Neuronal stem cell (in vitro differentiated cells): ENCODE measurements at regions not wholly inside any gene's neighbourhood (a gene's known extent, or its start where the extent isn't known, plus 50 kb on each side); places are given as distances from the start of the nearest gene placed in this dataset.

Source experiments
- DNase-seq: peaks from one replicate; pipeline ENCODE4 v3.0.0-alpha.2; 2013; ENCODE audit warnings: low spot score
- H2AFZ ChIP-seq: one replicate; pipeline ENCODE4 v1.6.1; 2013; ENCODE audit warnings: mild to moderate bottlenecking, low read length, inconsistent platforms
- H2AK5ac ChIP-seq: 2 replicates; pipeline ENCODE4 v1.6.1; 2013; ENCODE audit warnings: low read depth, mild to moderate bottlenecking, inconsistent platforms, low read length, moderate library complexity, mixed read lengths
- H2BK120ac ChIP-seq: 2 replicates; pipeline ENCODE4 v1.6.1; 2013; ENCODE audit warnings: low read depth, mild to moderate bottlenecking, inconsistent platforms, low read length, moderate library complexity, mixed read lengths
- H2BK12ac ChIP-seq: one replicate; pipeline ENCODE4 v1.6.1; 2013; ENCODE audit warnings: low read length, inconsistent platforms
- H2BK15ac ChIP-seq: 2 replicates; pipeline ENCODE4 v1.6.1; 2013; ENCODE audit warnings: mild to moderate bottlenecking, low read length, inconsistent platforms, mixed read lengths
- H2BK5ac ChIP-seq: one replicate; pipeline ENCODE4 v1.6.1; 2013; ENCODE audit warnings: inconsistent platforms, mild to moderate bottlenecking, low read length, moderate library complexity
- H3K14ac ChIP-seq: one replicate; pipeline ENCODE4 v1.6.1; 2013; ENCODE audit warnings: low read length, inconsistent platforms
- H3K18ac ChIP-seq: 2 replicates; pipeline ENCODE4 v1.6.1; 2013; ENCODE audit warnings: low read length, inconsistent platforms
- H3K23ac ChIP-seq: 2 replicates; pipeline ENCODE4 v1.6.1; 2013; ENCODE audit warnings: low read depth, mild to moderate bottlenecking, mixed read lengths, low read length, inconsistent platforms; ENCODE audit not compliant: poor library complexity
- H3K27ac ChIP-seq: replicated peaks from 3 replicates; pipeline ENCODE4 v1.5.1; 2013; ENCODE audit warnings: low read length, inconsistent platforms
- H3K27me3 ChIP-seq, 3 experiments: 2 replicates each; pipeline ENCODE4 v1.6.1; 2013; ENCODE audit warnings: low read length in 3 of 3, mild to moderate bottlenecking in 2 of 3, inconsistent platforms in 1 of 3, low read depth in 1 of 3, mixed read lengths in 1 of 3, moderate library complexity in 1 of 3; ENCODE audit not compliant: control insufficient read depth in 3 of 3, insufficient read depth in 3 of 3
- H3K36me3 ChIP-seq, 2 donors: replicated peaks in 1 of 2; 2 replicates each; pipeline ENCODE4 v1.6.1; 2013; ENCODE audit warnings: low read length in 2 of 2; ENCODE audit not compliant: control insufficient read depth in 2 of 2, insufficient read depth in 2 of 2
- H3K4ac ChIP-seq: 2 replicates; pipeline ENCODE4 v1.6.1; 2013; ENCODE audit warnings: inconsistent platforms, mild to moderate bottlenecking, low read length, moderate library complexity
- H3K4me1 ChIP-seq, 2 donors: 1 replicate in 1 of 2; 2 replicates in 1 of 2; pipeline ENCODE4 v1.6.1; 2013; ENCODE audit warnings: low read length in 2 of 2, low read depth in 1 of 2; ENCODE audit not compliant: control insufficient read depth in 2 of 2, insufficient read depth in 1 of 2
- H3K4me2 ChIP-seq: one replicate; pipeline ENCODE4 v1.6.1; 2013; ENCODE audit warnings: mild to moderate bottlenecking, low read length, inconsistent platforms; ENCODE audit not compliant: insufficient read depth, poor library complexity, severe bottlenecking
- H3K4me3 ChIP-seq, 2 donors: 2 replicates each; pipeline ENCODE4 v1.5.1; 2013; ENCODE audit warnings: low read length in 2 of 2, mild to moderate bottlenecking in 2 of 2, inconsistent platforms in 1 of 2, moderate library complexity in 1 of 2
- H3K79me1 ChIP-seq: one replicate; pipeline ENCODE4 v1.6.1; 2013; ENCODE audit warnings: low read depth, mild to moderate bottlenecking, inconsistent platforms, low read length, moderate library complexity
- H3K9ac ChIP-seq: one replicate; pipeline ENCODE4 v1.6.1; 2013; ENCODE audit warnings: mild to moderate bottlenecking, low read depth, low read length, inconsistent platforms; ENCODE audit not compliant: poor library complexity
- H3K9me3 ChIP-seq, 2 donors: replicated peaks in 1 of 2; 2 replicates each; pipeline versions ENCODE3 to v1.6.1; 2013; ENCODE audit warnings: low read length in 2 of 2, mild to moderate bottlenecking in 2 of 2, inconsistent platforms in 1 of 2, low read depth in 1 of 2, mixed read lengths in 1 of 2, moderate library complexity in 1 of 2; ENCODE audit not compliant: control insufficient read depth in 2 of 2, insufficient read depth in 1 of 2
- H4K8ac ChIP-seq: one replicate; pipeline ENCODE4 v1.6.1; 2013; ENCODE audit warnings: low read depth, mild to moderate bottlenecking, inconsistent platforms, low read length, moderate library complexity
- H4K91ac ChIP-seq: one replicate; pipeline ENCODE4 v1.6.1; 2013; ENCODE audit warnings: low read length, low read depth, mild to moderate bottlenecking, inconsistent platforms; ENCODE audit not compliant: poor library complexity
- WGBS, 2 donors: extraction: QIAGEN DNeasy Blood & Tissue Kit; methylation state at CpG; one replicate each; pipeline ENCODE4 v1.1.7; 2013; ENCODE audit warnings: missing lambda C conversion rate in 2 of 2, mixed read lengths in 1 of 2; ENCODE audit not compliant: insufficient read length in 2 of 2, insufficient replicate concordance in 1 of 2; ENCODE audit errors: extremely low coverage in 2 of 2; 5-methylcytosine and 5-hydroxymethylcytosine counted together

DNA sequence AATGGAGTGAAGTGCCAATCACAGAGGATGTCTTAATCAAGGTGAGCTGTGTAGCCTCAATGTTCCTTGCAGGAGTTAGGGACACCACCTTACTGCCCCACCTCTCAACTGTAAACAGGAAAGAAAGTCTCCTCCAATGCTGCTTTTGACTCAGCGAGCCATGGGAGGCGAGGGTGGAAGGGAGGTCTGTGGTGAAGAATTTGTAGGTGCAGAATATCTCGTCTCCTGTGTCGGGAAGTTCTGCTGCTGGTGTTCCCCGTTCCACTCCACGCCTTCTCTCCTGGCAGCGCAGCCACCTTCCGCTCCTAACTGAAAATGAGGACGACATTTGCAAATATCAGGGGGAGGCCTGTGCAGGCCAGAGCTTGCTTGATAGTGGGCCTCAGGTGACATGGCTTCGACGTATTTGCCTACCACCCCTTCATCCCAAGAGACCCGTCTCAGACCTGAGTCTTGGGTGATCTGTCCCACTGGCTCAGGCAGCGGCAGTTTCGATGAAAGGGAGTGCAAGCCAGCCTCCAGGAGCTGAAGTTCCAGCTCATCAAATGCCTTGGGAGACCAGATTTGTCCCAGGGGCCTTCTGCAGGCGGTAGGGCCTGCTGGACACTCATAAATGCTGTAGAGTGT is 368.3 kb upstream of the C1orf174 start:
- H3K9me3 ChIP-seq: no peaks in the 10 kb centered on the region
- H3K36me3 ChIP-seq: no peaks in the 10 kb centered on the region
- H3K4me3 ChIP-seq: no peak overlapping the region
- H3K27ac ChIP-seq: no peak overlapping the region
- H2BK15ac ChIP-seq: no peak overlapping the region
- H4K91ac ChIP-seq: no peak overlapping the region
- no peak overlapping the region for H2AFZ ChIP-seq
- no peak overlapping the region for H3K18ac ChIP-seq
- H2BK12ac ChIP-seq: no peak overlapping the region
- DNase-seq: no peak
- H3K4ac ChIP-seq: no peak overlapping the region
- peak overlapping the region; percentile 1 for H3K9ac ChIP-seq
- no peak overlapping the region for H4K8ac ChIP-seq
- no CpG with 5 or more reads among the region's 15 CpGs for WGBS, 2 donors
- H3K14ac ChIP-seq: no peak overlapping the region
- peaks cover 0 to 3% (median 0%) of the 10 kb centered on the region in 3 experiments for H3K27me3 ChIP-seq
- H3K4me1 ChIP-seq: peaks cover 0 to 2% of the 10 kb centered on the region in 2 donors
- H2BK5ac ChIP-seq: no peak overlapping the region
- H3K79me1 ChIP-seq: no peaks in the 10 kb centered on the region
- no peak overlapping the region for H3K4me2 ChIP-seq
- H2AK5ac ChIP-seq: no peak overlapping the region
- H2BK120ac ChIP-seq: no peak overlapping the region
- H3K23ac ChIP-seq: no peak overlapping the region

- Histone ChIP-seq H3K4me3 (no peak overlapping the region), H3K36me3 (no peaks in the 10 kb centered on the region), H3K4me2 (no peak overlapping the region), H3K4me1 (peaks cover 0 to 5% of the 10 kb centered on the region in 2 donors), H2BK120ac (no peak overlapping the region), H3K79me1 (no peaks in the 10 kb centered on the region), H2BK5ac (no peak overlapping the region), H3K4ac (no peak overlapping the region), H3K9ac (no peak overlapping the region), H3K14ac (no peak overlapping the region), H4K91ac (no peak overlapping the region), H2BK15ac (no peak overlapping the region), H3K18ac (no peak overlapping the region), H3K27me3 (peaks cover 0 to 3% (median 0%) of the 10 kb centered on the region in 3 experiments), H2AFZ (no peak overlapping the region), H2AK5ac (no peak overlapping the region), H3K27ac (no peak overlapping the region), H4K8ac (no peak overlapping the region), H3K23ac (no peak overlapping the region), H2BK12ac (no peak overlapping the region), H3K9me3 (no peaks in the 10 kb centered on the region)
- WGBS, 2 donors: no CpG with 5 or more reads among the region's 9 CpGs
- DNase-seq: no peak
These were observed 368.8 kb upstream of the C1orf174 start for GRCh38 chr1:4268889-4269284.

- H3K27ac ChIP-seq: no peak overlapping the region
- no peak overlapping the region for H4K91ac ChIP-seq
- no peaks in the 10 kb centered on the region for H3K9me3 ChIP-seq
- DNase-seq: no peak
- H3K4ac ChIP-seq: no peak overlapping the region
- WGBS, 2 donors: no CpG with 5 or more reads among the region's 7 CpGs
- H3K4me3 ChIP-seq: no peak overlapping the region
- no peak overlapping the region for H3K4me2 ChIP-seq
- no peak overlapping the region for H2BK120ac ChIP-seq
- no peak overlapping the region for H2AK5ac ChIP-seq
- H2BK12ac ChIP-seq: no peak overlapping the region
- H3K9ac ChIP-seq: no peak overlapping the region
- no peak overlapping the region for H3K14ac ChIP-seq
- peaks cover 0 to 5% of the 10 kb centered on the region in 2 donors for H3K4me1 ChIP-seq
- H3K23ac ChIP-seq: no peak overlapping the region
- no peak overlapping the region for H2BK5ac ChIP-seq
- no peaks in the 10 kb centered on the region for H3K79me1 ChIP-seq
- no peak overlapping the region for H3K18ac ChIP-seq
- no peaks in the 10 kb centered on the region for H3K36me3 ChIP-seq
- H4K8ac ChIP-seq: no peak overlapping the region
- H2AFZ ChIP-seq: no peak overlapping the region
- H3K27me3 ChIP-seq: peaks cover 0 to 3% (median 0%) of the 10 kb centered on the region in 3 experiments
- H2BK15ac ChIP-seq: no peak overlapping the region
These were observed 369.3 kb upstream of the C1orf174 start for GRCh38 chr1:4269330-4269729.

- no peak overlapping the region for H4K91ac ChIP-seq
- H3K79me1 ChIP-seq: no peaks in the 10 kb centered on the region
- no peak overlapping the region for H3K23ac ChIP-seq
- H3K9me3 ChIP-seq: no peaks in the 10 kb centered on the region
- H3K27ac ChIP-seq: no peak overlapping the region
- H3K4ac ChIP-seq: no peak overlapping the region
- no peak overlapping the region for H2AK5ac ChIP-seq
- no peak overlapping the region for H3K4me3 ChIP-seq
- DNase-seq: no peak
- no peak overlapping the region for H2BK12ac ChIP-seq
- no peak overlapping the region for H2BK120ac ChIP-seq
- no peak overlapping the region for H3K9ac ChIP-seq
- H3K4me2 ChIP-seq: no peak overlapping the region
- no peak overlapping the region for H2BK15ac ChIP-seq
- no peak overlapping the region for H4K8ac ChIP-seq
- no peaks in the 10 kb centered on the region for H3K36me3 ChIP-seq
- WGBS, 2 donors: no CpG with 5 or more reads among the region's 10 CpGs
- peak overlapping the region; percentile 35 for H3K18ac ChIP-seq
- no peak overlapping the region for H2BK5ac ChIP-seq
- no peak overlapping the region for H3K14ac ChIP-seq
- H2AFZ ChIP-seq: no peak overlapping the region
- peaks cover 0 to 5% of the 10 kb centered on the region in 2 donors for H3K4me1 ChIP-seq
- peaks cover 0 to 3% (median 0%) of the 10 kb centered on the region in 3 experiments for H3K27me3 ChIP-seq
These were observed 370.0 kb upstream of the C1orf174 start for GRCh38 chr1:4269952-4270570.
